NB4 (cell line): ENCODE measurements at regions not wholly inside any gene's neighbourhood (a gene's known extent, or its start where the extent isn't known, plus 50 kb on each side); places are given as distances from the start of the nearest gene placed in this dataset.
"Not testable (repeated sequence)": the region's sequence is repeated elsewhere in the genome, so short reads cannot be mapped to it uniquely, and the experiment has no call there.

Experiments used
- DNase-seq: peaks from one replicate; pipeline ENCODE4 v3.0.0; 2010; ENCODE audit warnings: low read depth
- H3K4me3 ChIP-seq: one replicate; pipeline ENCODE4 v1.5.1; 2011; ENCODE audit warnings: mild to moderate bottlenecking, low read depth, low read length, moderate library complexity
- CTCF ChIP-seq: IDR thresholded peaks from one replicate; pipeline ENCODE4 v1.5.1; 2012; ENCODE audit warnings: low read depth, low read length
- MAX ChIP-seq: IDR thresholded peaks from 2 replicates; pipeline ENCODE4 v1.6.1; 2011; ENCODE audit warnings: low read depth, low read length
- MYC ChIP-seq: IDR thresholded peaks from 2 replicates; pipeline ENCODE4 v1.6.1; 2011; ENCODE audit warnings: low read depth, low read length
- POLR2A ChIP-seq: IDR thresholded peaks from 2 replicates; pipeline ENCODE4 v1.6.1; 2011; ENCODE audit warnings: mild to moderate bottlenecking; ENCODE audit not compliant: insufficient read length; ENCODE audit errors: extremely low read depth

GRCh38 chr1:96598416-96599168, 123.0 kb upstream of the PTBP2 start:
- H3K4me3 ChIP-seq = no peak overlapping the region
- no peak for DNase-seq
- TF ChIP-seq POLR2A (no peak), MAX (no peak), MYC (no peak), CTCF (no peak)

GRCh38 chr1:96604620-96605019, 117.0 kb upstream of the PTBP2 start:
- H3K4me3 ChIP-seq, DNase-seq: not testable (repeated sequence)

- not testable (repeated sequence) for H3K4me3 ChIP-seq, DNase-seq
Observed at GRCh38 chr1:96617375-96617774, 104.2 kb upstream of the PTBP2 start.

GRCh38 chr1:96632045-96632664, 89.4 kb upstream of the PTBP2 start:
- no peak for DNase-seq
- no peak overlapping the region for H3K4me3 ChIP-seq
- TF ChIP-seq MAX = no peak
- no peak for TF ChIP-seq MYC
- no peak for TF ChIP-seq POLR2A

GRCh38 chr1:96633695-96634094, 87.9 kb upstream of the PTBP2 start:
- no peak for DNase-seq

GRCh38 chr1:96634883-96635282, 86.7 kb upstream of the PTBP2 start:
- no peak for TF ChIP-seq MYC
- no peak for TF ChIP-seq POLR2A
- no peak for TF ChIP-seq MAX
- DNase-seq = no peak
- no peak overlapping the region for H3K4me3 ChIP-seq

More at GRCh38 chr1:96633695-96634094, 87.9 kb upstream of the PTBP2 start:
- TF ChIP-seq POLR2A (no peak), MAX (no peak), MYC (no peak), CTCF (no peak)
- no peak overlapping the region for H3K4me3 ChIP-seq

GRCh38 chr1:96641282-96641681, 80.3 kb upstream of the PTBP2 start:
- DNase-seq = no peak
- no peak overlapping the region for H3K4me3 ChIP-seq
- TF ChIP-seq MAX = no peak
- TF ChIP-seq MYC = no peak
- TF ChIP-seq POLR2A = no peak
- TF ChIP-seq CTCF = no peak

GRCh38 chr1:96643519-96643918, 78.1 kb upstream of the PTBP2 start:
- DNase-seq = no peak
- no peak overlapping the region for H3K4me3 ChIP-seq
- no peak for TF ChIP-seq MAX
- TF ChIP-seq POLR2A = no peak
- no peak for TF ChIP-seq MYC
- TF ChIP-seq CTCF = no peak
